MCF 10A (cell line): ENCODE measurements at regions not wholly inside any gene's neighbourhood (a gene's known extent, or its start where the extent isn't known, plus 50 kb on each side); places are given as distances from the start of the nearest gene placed in this dataset.

Experiments
- BruUV-seq: library from RNA; stranded (reverse); fragments of 400-500 nt; replicated peaks from 2 replicates; lab custom pipeline; 2021; lab: Mats Ljungman, UMichigan
- CTCF ChIA-PET: fragments of 300-600 bp; sonication (Branson Sonifier 250); formaldehyde crosslinking; extraction: SDS; loops from one replicate; lab custom pipeline; 2021; ENCODE audit warnings: antibody characterized with exemption, inconsistent platforms; lab: Yijun Ruan, JAX
- POLR2A ChIA-PET: fragments of 300-600, 350-650 bp; sonication (Branson Sonifier 250); formaldehyde crosslinking; extraction: SDS; loops from one replicate; lab custom pipeline; 2020; ENCODE audit warnings: antibody characterized with exemption, inconsistent platforms; lab: Yijun Ruan, JAX
- DNase-seq: peaks from one replicate; pipeline ENCODE4 v3.0.0-alpha.2; 2018; ENCODE audit not compliant: unreplicated experiment
- H3K27ac Mint-ChIP-seq: one replicate; pipeline ENCODE4 v1.8.0; 2022; ENCODE audit warnings: mild to moderate bottlenecking, low read depth, mixed read lengths; ENCODE audit not compliant: unreplicated experiment
- H3K27me3 Mint-ChIP-seq: one replicate; pipeline ENCODE4 v1.8.0; 2022; ENCODE audit warnings: mixed read lengths; ENCODE audit not compliant: insufficient read depth, unreplicated experiment
- H3K36me3 Mint-ChIP-seq: one replicate; pipeline ENCODE4 v1.8.0; 2022; ENCODE audit warnings: mild to moderate bottlenecking, moderate library complexity, mixed read lengths; ENCODE audit not compliant: insufficient read depth, unreplicated experiment
- H3K4me1 Mint-ChIP-seq: one replicate; pipeline ENCODE4 v1.8.0; 2022; ENCODE audit warnings: mixed read lengths; ENCODE audit not compliant: insufficient read depth, unreplicated experiment
- H3K4me3 Mint-ChIP-seq: one replicate; pipeline ENCODE4 v1.8.0; 2022; ENCODE audit warnings: mild to moderate bottlenecking, moderate library complexity, mixed read lengths; ENCODE audit not compliant: unreplicated experiment
- H3K9me3 Mint-ChIP-seq: one replicate; pipeline ENCODE4 v1.8.0; 2022; ENCODE audit warnings: mixed read lengths; ENCODE audit not compliant: unreplicated experiment
- CTCF ChIP-seq: fragments of 200-600 bp; IDR thresholded peaks from one replicate; pipeline ENCODE4 v1.8.0; 2022; ENCODE audit warnings: antibody characterized with exemption, mild to moderate bottlenecking; ENCODE audit not compliant: unreplicated experiment
- intact Hi-C: fragments of 100-400 bp; cut with micrococcal nuclease; formaldehyde crosslinking; loops from 2 replicates; pipeline ENCODE4 v1.14.1; 2022

- BruUV-seq = no TSS peak
- Mint-ChIP-seq H3K36me3 (no peaks in the 10 kb centered on the region), H3K27ac (no peak overlapping the region), H3K27me3 (no peaks in the 10 kb centered on the region), H3K4me3 (no peak overlapping the region), H3K9me3 (peaks cover 7% of the 10 kb centered on the region), H3K4me1 (peaks cover 14% of the 10 kb centered on the region)
- CTCF ChIA-PET = interaction anchor here (0.7 kb wide), 1 partner anchor 116 kb away, joined by 3 read pairs; no protein-coding TSS in a partner anchor
- intact Hi-C loops = loop anchor here (10.0 kb wide), 1 partner anchor 131 kb away; no protein-coding TSS in a partner anchor
- no peak for TF ChIP-seq CTCF
- no peak for DNase-seq
- POLR2A ChIA-PET = no interaction called here
Observed at GRCh38 chr11:91854171-91854570, 370.4 kb upstream of the FAT3 start.

GRCh38 chr11:91851908-91852307 lies 372.7 kb upstream of the FAT3 start:
- TF ChIP-seq CTCF = no peak
- Mint-ChIP-seq H3K36me3 (no peaks in the 10 kb centered on the region), H3K27me3 (no peaks in the 10 kb centered on the region), H3K4me1 (peaks cover 6% of the 10 kb centered on the region), H3K27ac (no peak overlapping the region), H3K9me3 (peaks cover 7% of the 10 kb centered on the region), H3K4me3 (no peak overlapping the region)
- no peak for DNase-seq
- POLR2A ChIA-PET = interaction anchor here (0.6 kb wide), 1 partner anchor 9 kb away, joined by 3 read pairs; no protein-coding TSS in a partner anchor
- BruUV-seq = no TSS peak
- intact Hi-C loops = loop anchor here (10.0 kb wide), 1 partner anchor 133 kb away; no protein-coding TSS in a partner anchor
- CTCF ChIA-PET = no interaction called here

- Mint-ChIP-seq H3K27me3 (no peaks in the 10 kb centered on the region), H3K4me3 (no peak overlapping the region), H3K27ac (no peak overlapping the region), H3K36me3 (no peaks in the 10 kb centered on the region), H3K4me1 (peaks cover 4% of the 10 kb centered on the region), H3K9me3 (peaks cover 5% of the 10 kb centered on the region)
- TF ChIP-seq CTCF = no peak
- intact Hi-C loops = loop anchor here (10.0 kb wide), 1 partner anchor 134 kb away; no protein-coding TSS in a partner anchor
- ChIA-PET CTCF (interaction anchor here (0.6 kb wide), 1 partner anchor 479 kb away, joined by 3 read pairs; no protein-coding TSS in a partner anchor), POLR2A (no interaction called here)
- no peak for DNase-seq
- no TSS peak for BruUV-seq
Observed at GRCh38 chr11:91850533-91851275, 373.9 kb upstream of the FAT3 start.

- no peak for DNase-seq
- CTCF ChIA-PET = interaction anchor here (0.6 kb wide), 1 partner anchor 480 kb away, joined by 3 read pairs; no protein-coding TSS in a partner anchor
- Mint-ChIP-seq H3K27me3 (no peaks in the 10 kb centered on the region), H3K4me3 (no peak overlapping the region), H3K27ac (no peak overlapping the region), H3K9me3 (no peaks in the 10 kb centered on the region), H3K4me1 (peaks cover 6% of the 10 kb centered on the region), H3K36me3 (no peaks in the 10 kb centered on the region)
- intact Hi-C loops = loop anchor here (10.0 kb wide), 1 partner anchor 135 kb away; no protein-coding TSS in a partner anchor
- no TSS peak for BruUV-seq
- POLR2A ChIA-PET = no interaction called here
- no peak for TF ChIP-seq CTCF
Observed at GRCh38 chr11:91850021-91850420, 374.6 kb upstream of the FAT3 start.
